ENCODE measurements at regions not wholly inside any gene's neighbourhood (a gene's known extent, or its start where the extent isn't known, plus 50 kb on each side); places are given as distances from the start of the nearest gene placed in this dataset.

GRCh38 chr20:40588891-40589290, 100.1 kb downstream of the MAFB start:
- no peak for DNase-seq

- DNase-seq, result no peak
Observed at GRCh38 chr20:40587038-40587437, 102.0 kb downstream of the MAFB start.

GRCh38 chr20:40584130-40584809, 104.8 kb downstream of the MAFB start:
- peak; percentile 39 for DNase-seq

GRCh38 chr20:40583636-40584035, 105.4 kb downstream of the MAFB start:
- DNase-seq, result no peak

GRCh38 chr20:40583205-40583604, 105.8 kb downstream of the MAFB start:
- DNase-seq, result no peak

- no peak for DNase-seq
Observed at GRCh38 chr20:40582531-40582930, 106.5 kb downstream of the MAFB start.

GRCh38 chr20:40579701-40580100, 109.3 kb downstream of the MAFB start:
- DNase-seq, result no peak

- no peak for DNase-seq
Observed at GRCh38 chr20:40578961-40579360, 110.1 kb downstream of the MAFB start.

- DNase-seq, result no peak
Observed at GRCh38 chr20:40575851-40576250, 113.2 kb downstream of the MAFB start.

- DNase-seq, result no peak
Observed at GRCh38 chr20:40572251-40572650, 116.8 kb downstream of the MAFB start.

GRCh38 chr20:40571639-40572038, 117.4 kb downstream of the MAFB start:
- DNase-seq, result no peak

GRCh38 chr20:40568200-40568599, 120.8 kb downstream of the MAFB start:
- no peak for DNase-seq

- no peak for DNase-seq
Observed at GRCh38 chr20:40565682-40566040, 123.4 kb downstream of the MAFB start.

- no peak for DNase-seq
Observed at GRCh38 chr20:40565001-40565681, 123.9 kb downstream of the MAFB start.

- no peak for DNase-seq
Observed at GRCh38 chr20:40563296-40563950, 125.6 kb downstream of the MAFB start.

GRCh38 chr20:40562031-40562430, 127.0 kb downstream of the MAFB start:
- no peak for DNase-seq

- DNase-seq, result no peak
Observed at GRCh38 chr20:40561187-40561586, 127.8 kb downstream of the MAFB start.

GRCh38 chr20:40558212-40558611, 130.8 kb downstream of the MAFB start:
- DNase-seq, result no peak

- DNase-seq, result no peak
Observed at GRCh38 chr20:40551125-40551530, 137.9 kb downstream of the MAFB start.

GRCh38 chr20:40547483-40548091, 141.4 kb downstream of the MAFB start:
- DNase-seq, result no peak

GRCh38 chr20:40545478-40545877, 143.6 kb downstream of the MAFB start:
- no peak for DNase-seq

GRCh38 chr20:40542065-40542464, 147.0 kb downstream of the MAFB start:
- DNase-seq, result no peak

- no peak for DNase-seq
Observed at GRCh38 chr20:40540166-40540565, 148.9 kb downstream of the MAFB start.

- no peak for DNase-seq
Observed at GRCh38 chr20:40538131-40538530, 150.9 kb downstream of the MAFB start.

Measured in femur (tissue), 1 donor.